Activated CD4-positive, alpha-beta T cell treated with anti-CD3 and anti-CD28 coated beads for 36 hours (primary cell): ENCODE measurements at regions not wholly inside any gene's neighbourhood (a gene's known extent, or its start where the extent isn't known, plus 50 kb on each side); places are given as distances from the start of the nearest gene placed in this dataset.

Experiments
- ATAC-seq: fragments of 200-7000 bp; cut with Tn5 transposase; one replicate; pipeline ENCODE4 v1.10.0; 2021; ENCODE audit warnings: mild to moderate bottlenecking, moderate library complexity
- CTCF ChIA-PET: fragments of 350-600 bp; sonication (Branson Sonifier 250); formaldehyde crosslinking; loops from one replicate; lab custom pipeline; 2021; ENCODE audit warnings: antibody characterized with exemption; lab: Charles Lee
- POLR2A ChIA-PET: fragments of 350-600 bp; sonication (Branson Sonifier 250); formaldehyde crosslinking; loops from one replicate; lab custom pipeline; 2021; ENCODE audit warnings: antibody characterized with exemption, inconsistent platforms; lab: Charles Lee
- DNase-seq: peaks from one replicate; pipeline ENCODE4 v3.0.0-alpha.2; 2020
- H3K27ac Mint-ChIP-seq: one replicate; pipeline ENCODE4 v1.8.0; 2021; ENCODE audit warnings: mixed read lengths
- H3K27me3 Mint-ChIP-seq: one replicate; pipeline ENCODE4 v1.8.0; 2021; ENCODE audit warnings: mixed read lengths
- H3K36me3 Mint-ChIP-seq: one replicate; pipeline ENCODE4 v1.8.0; 2021; ENCODE audit warnings: low read depth, mixed read lengths
- H3K4me1 Mint-ChIP-seq: one replicate; pipeline ENCODE4 v1.8.0; 2021; ENCODE audit warnings: mixed read lengths
- H3K4me3 Mint-ChIP-seq: one replicate; pipeline ENCODE4 v1.8.0; 2021; ENCODE audit warnings: mild to moderate bottlenecking, moderate library complexity, mixed read lengths
- H3K9me3 Mint-ChIP-seq: one replicate; pipeline ENCODE4 v1.8.0; 2021; ENCODE audit warnings: low read depth, mixed read lengths
- intact Hi-C, 2 experiments: fragments of 100-400 bp; cut with DNase I in 1 of 2; cut with micrococcal nuclease in 1 of 2; formaldehyde crosslinking; loops; one replicate each; pipeline versions ENCODE4 v1.14.2 to v1.15.1; 2022 to 2024; cut with DNase I, micrococcal nuclease

GRCh38 chr14:101500061-101500460, 61.2 kb upstream of the DIO3 start:
- Mint-ChIP-seq H3K27ac (no peak overlapping the region), H3K36me3 (no peaks in the 10 kb centered on the region), H3K9me3 (no peaks in the 10 kb centered on the region), H3K27me3 (peaks cover 11% of the 10 kb centered on the region), H3K4me1 (no peaks in the 10 kb centered on the region), H3K4me3 (no peak overlapping the region)
- intact Hi-C loops: no loop called here
- DNase-seq (no peak), ATAC-seq (no peak)
- CTCF ChIA-PET: no interaction called here
- POLR2A ChIA-PET: no interaction called here

DNA sequence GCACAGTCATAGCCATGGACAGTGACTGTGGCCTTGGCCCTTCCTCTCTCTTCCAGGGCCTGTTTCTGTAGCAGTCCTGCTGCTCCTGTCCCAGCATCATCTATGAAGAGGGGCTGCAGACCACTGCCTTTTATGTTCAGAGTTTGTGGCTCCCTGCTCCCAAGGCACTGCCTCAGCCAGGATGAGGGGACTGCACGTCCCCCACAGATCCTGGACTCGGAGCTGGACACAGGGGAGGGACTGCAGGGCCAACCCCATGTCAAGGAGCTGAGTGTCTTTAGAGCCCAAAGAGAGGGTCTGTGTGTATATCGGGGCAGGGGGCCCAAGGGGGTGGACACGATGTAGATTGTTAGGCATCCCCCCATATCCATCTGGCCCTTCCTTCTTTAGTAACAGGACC, 60.6 kb upstream of the DIO3 start:
- Mint-ChIP-seq H3K27ac (no peak overlapping the region), H3K9me3 (no peaks in the 10 kb centered on the region), H3K4me3 (no peak overlapping the region), H3K36me3 (no peaks in the 10 kb centered on the region), H3K4me1 (no peaks in the 10 kb centered on the region), H3K27me3 (peaks cover 11% of the 10 kb centered on the region)
- intact Hi-C loops: no loop called here
- ChIA-PET POLR2A (no interaction called here), CTCF (no interaction called here)
- ATAC-seq: no peak
- DNase-seq: no peak

- ChIA-PET CTCF (no interaction called here), POLR2A (no interaction called here)
- H3K27ac Mint-ChIP-seq: no peak overlapping the region
- no peaks in the 10 kb centered on the region for H3K4me1 Mint-ChIP-seq
- no peak overlapping the region for H3K4me3 Mint-ChIP-seq
- H3K27me3 Mint-ChIP-seq: peaks cover 11% of the 10 kb centered on the region
- no peaks in the 10 kb centered on the region for H3K36me3 Mint-ChIP-seq
- no peaks in the 10 kb centered on the region for H3K9me3 Mint-ChIP-seq
- intact Hi-C loops: no loop called here
- ATAC-seq (no peak), DNase-seq (no peak)
Measured at GRCh38 chr14:101501341-101501740, 60.0 kb upstream of the DIO3 start.

- DNase-seq: no peak
- Mint-ChIP-seq H3K36me3 (no peaks in the 10 kb centered on the region), H3K4me3 (no peak overlapping the region), H3K27me3 (peaks cover 10% of the 10 kb centered on the region), H3K4me1 (no peaks in the 10 kb centered on the region), H3K27ac (no peak overlapping the region), H3K9me3 (no peaks in the 10 kb centered on the region)
- POLR2A ChIA-PET: no interaction called here
- ATAC-seq: no peak
- CTCF ChIA-PET: no interaction called here
- intact Hi-C loops: no loop called here
Measured at GRCh38 chr14:101501858-101502615, 59.3 kb upstream of the DIO3 start.

DNA sequence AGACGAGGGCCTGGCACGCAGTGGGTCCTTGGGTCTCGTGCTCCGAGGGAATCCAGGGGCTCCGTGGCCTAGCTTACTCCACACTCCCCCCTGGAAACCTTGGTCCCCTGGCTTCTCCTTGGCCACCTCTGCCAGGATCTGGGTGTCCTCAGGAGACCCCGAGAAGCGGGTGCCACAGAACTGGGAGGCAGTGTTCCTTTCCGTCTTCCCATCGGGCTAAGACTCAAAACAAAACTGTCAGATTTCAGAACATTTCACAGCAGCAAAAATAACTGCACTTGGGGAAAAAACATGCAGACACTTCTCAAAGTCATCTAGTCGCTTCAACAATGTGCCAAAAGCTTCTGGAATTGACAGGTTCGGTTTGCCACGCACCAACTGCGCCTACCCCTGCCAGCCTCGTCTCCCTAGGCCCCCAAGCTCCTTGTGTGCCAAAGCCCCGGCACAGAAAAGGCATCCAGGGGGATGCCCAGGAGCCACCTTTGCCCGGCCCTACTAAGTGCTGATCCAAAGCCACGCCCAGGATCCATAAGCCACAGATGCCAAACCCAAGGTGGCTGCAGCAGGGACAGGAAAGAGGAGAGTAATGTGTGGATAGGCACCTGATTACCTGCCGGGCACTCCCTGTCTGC, 58.4 kb upstream of the DIO3 start:
- intact Hi-C loops: no loop called here
- ATAC-seq: no peak
- DNase-seq: no peak
- Mint-ChIP-seq H3K4me3 (no peak overlapping the region), H3K9me3 (no peaks in the 10 kb centered on the region), H3K27ac (no peak overlapping the region), H3K4me1 (no peaks in the 10 kb centered on the region), H3K27me3 (peaks cover 7% of the 10 kb centered on the region), H3K36me3 (no peaks in the 10 kb centered on the region)
- CTCF ChIA-PET: no interaction called here
- POLR2A ChIA-PET: no interaction called here

GRCh38 chr14:101503431-101504095, 57.7 kb upstream of the DIO3 start:
- no peak for DNase-seq
- intact Hi-C loops: no loop called here
- H3K9me3 Mint-ChIP-seq: no peaks in the 10 kb centered on the region

DNA sequence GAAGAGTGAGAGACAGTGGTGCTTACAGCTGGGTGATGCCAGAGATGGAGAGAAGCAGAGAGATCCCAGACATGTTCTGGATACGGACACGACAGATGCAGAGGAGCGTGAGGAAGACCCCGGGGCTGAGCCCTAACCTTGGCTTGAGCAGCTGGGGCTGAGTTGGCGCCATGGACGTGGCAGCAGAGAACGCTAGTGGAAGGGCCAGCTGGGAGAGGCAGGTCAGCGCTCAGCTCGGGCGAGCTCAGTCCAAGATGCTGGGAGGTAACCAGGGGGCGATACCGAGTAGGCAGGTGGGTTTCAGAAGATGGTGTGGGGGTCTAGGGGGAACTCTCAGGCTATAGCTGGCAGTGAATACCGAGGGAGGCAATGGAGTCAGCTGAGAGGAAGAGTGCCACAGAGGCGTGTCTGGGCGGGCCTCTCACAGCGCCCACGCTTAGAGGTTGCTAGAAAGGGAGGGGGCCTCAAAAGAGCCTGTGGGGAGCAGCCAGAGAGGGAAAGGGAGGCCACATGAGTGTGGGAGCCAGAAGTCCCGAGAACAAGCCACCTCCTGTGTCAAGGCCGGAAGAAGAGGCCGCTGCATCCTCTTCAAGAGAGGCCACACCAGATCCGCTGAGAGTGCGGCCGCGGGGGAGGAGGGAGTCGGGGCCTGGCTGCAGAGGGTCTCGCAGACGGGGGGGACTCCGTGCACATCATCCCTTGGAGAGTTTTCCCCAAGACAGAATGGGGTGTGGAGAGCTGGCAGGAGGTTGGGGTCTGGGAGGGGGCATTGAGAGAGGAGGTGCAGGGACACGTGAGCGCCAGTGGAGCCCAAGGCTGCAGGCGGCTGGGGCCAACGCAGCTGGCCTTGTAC, 57.0 kb upstream of the DIO3 start:
- H3K4me1 Mint-ChIP-seq: no peaks in the 10 kb centered on the region
- POLR2A ChIA-PET: no interaction called here
- CTCF ChIA-PET: no interaction called here
- peaks cover 2% of the 10 kb centered on the region for H3K27me3 Mint-ChIP-seq
- no peak overlapping the region for H3K4me3 Mint-ChIP-seq
- DNase-seq: no peak
- no peaks in the 10 kb centered on the region for H3K9me3 Mint-ChIP-seq
- no peak for ATAC-seq
- no peak overlapping the region for H3K27ac Mint-ChIP-seq
- intact Hi-C loops: no loop called here
- no peaks in the 10 kb centered on the region for H3K36me3 Mint-ChIP-seq

More at GRCh38 chr14:101503431-101504095, 57.7 kb upstream of the DIO3 start:
- ChIA-PET POLR2A (no interaction called here), CTCF (no interaction called here)
- H3K27ac Mint-ChIP-seq: no peak overlapping the region
- H3K4me1 Mint-ChIP-seq: no peaks in the 10 kb centered on the region
- H3K36me3 Mint-ChIP-seq: no peaks in the 10 kb centered on the region
- H3K27me3 Mint-ChIP-seq: peaks cover 4% of the 10 kb centered on the region
- no peak overlapping the region for H3K4me3 Mint-ChIP-seq
- no peak for ATAC-seq

DNA sequence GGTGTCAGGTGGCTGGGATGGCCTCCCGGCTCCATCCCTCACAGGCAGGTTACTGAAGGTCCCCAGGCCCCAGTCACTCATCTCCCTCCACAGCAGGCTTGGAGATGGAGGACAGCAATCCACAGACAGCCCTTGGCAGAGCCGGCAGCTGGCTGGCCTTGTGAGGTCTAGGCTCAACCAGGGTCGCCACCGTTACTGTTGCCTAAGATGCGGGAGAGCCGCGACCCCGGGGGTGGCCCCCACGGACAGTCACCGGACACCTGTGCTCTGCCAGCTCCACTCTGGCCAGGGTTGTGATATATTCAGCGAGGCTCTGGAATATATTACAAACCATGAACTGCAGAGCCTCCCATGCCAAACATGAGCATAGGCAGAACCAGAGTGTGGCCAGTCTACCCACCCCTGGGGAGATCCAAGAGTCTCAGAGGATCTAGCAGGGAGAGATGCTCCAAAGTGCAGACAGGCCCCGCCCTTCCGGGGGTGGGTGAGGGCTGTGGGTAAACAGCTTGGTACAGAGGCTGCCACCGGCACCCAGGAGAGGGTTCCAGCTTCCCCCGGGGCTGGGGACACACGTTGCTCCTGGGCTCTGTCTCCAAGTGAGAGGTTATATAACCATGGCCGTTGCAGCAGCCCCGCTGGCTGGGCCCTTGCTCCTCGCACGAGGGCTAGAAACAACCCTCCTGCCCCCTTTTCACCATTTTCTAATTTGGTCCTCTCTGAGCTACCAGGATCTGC, 55.9 kb upstream of the DIO3 start:
- Mint-ChIP-seq H3K27ac (no peak overlapping the region), H3K4me1 (no peaks in the 10 kb centered on the region), H3K36me3 (no peaks in the 10 kb centered on the region), H3K4me3 (no peak overlapping the region), H3K27me3 (peaks cover 2% of the 10 kb centered on the region), H3K9me3 (no peaks in the 10 kb centered on the region)
- CTCF ChIA-PET: no interaction called here
- POLR2A ChIA-PET: interaction anchor here (0.6 kb wide), 1 partner anchor 206 kb away, joined by 3 read pairs; no protein-coding TSS in a partner anchor
- no peak for ATAC-seq
- intact Hi-C loops: no loop called here
- DNase-seq: no peak

- Mint-ChIP-seq H3K36me3 (no peaks in the 10 kb centered on the region), H3K4me1 (no peaks in the 10 kb centered on the region), H3K9me3 (no peaks in the 10 kb centered on the region), H3K27me3 (no peaks in the 10 kb centered on the region), H3K27ac (no peak overlapping the region), H3K4me3 (no peak overlapping the region)
- CTCF ChIA-PET: interaction anchor here (0.7 kb wide), 1 partner anchor 87 kb away, joined by 3 read pairs; no protein-coding TSS in a partner anchor
- POLR2A ChIA-PET: no interaction called here
- intact Hi-C loops: no loop called here
- ATAC-seq (no peak), DNase-seq (no peak)
Measured at GRCh38 chr14:101506211-101506925, 54.9 kb upstream of the DIO3 start.

- Mint-ChIP-seq H3K4me3 (no peak overlapping the region), H3K9me3 (no peaks in the 10 kb centered on the region), H3K27me3 (no peaks in the 10 kb centered on the region), H3K4me1 (no peaks in the 10 kb centered on the region), H3K36me3 (no peaks in the 10 kb centered on the region), H3K27ac (no peak overlapping the region)
- POLR2A ChIA-PET: no interaction called here
- ATAC-seq (no peak), DNase-seq (no peak)
- intact Hi-C loops: no loop called here
- CTCF ChIA-PET: interaction anchor here (0.7 kb wide), 1 partner anchor 88 kb away, joined by 3 read pairs; no protein-coding TSS in a partner anchor
Measured at GRCh38 chr14:101506926-101507835, 54.1 kb upstream of the DIO3 start.
